ENCODE measurements at regions not wholly inside any gene's neighbourhood (a gene's known extent, or its start where the extent isn't known, plus 50 kb on each side); places are given as distances from the start of the nearest gene placed in this dataset.
A peak's percentile ranks its signal among the peaks of the same experiment; 100 is the strongest.
"Not testable (repeated sequence)": the region's sequence is repeated elsewhere in the genome, so short reads cannot be mapped to it uniquely, and the experiment has no call there.

DNA sequence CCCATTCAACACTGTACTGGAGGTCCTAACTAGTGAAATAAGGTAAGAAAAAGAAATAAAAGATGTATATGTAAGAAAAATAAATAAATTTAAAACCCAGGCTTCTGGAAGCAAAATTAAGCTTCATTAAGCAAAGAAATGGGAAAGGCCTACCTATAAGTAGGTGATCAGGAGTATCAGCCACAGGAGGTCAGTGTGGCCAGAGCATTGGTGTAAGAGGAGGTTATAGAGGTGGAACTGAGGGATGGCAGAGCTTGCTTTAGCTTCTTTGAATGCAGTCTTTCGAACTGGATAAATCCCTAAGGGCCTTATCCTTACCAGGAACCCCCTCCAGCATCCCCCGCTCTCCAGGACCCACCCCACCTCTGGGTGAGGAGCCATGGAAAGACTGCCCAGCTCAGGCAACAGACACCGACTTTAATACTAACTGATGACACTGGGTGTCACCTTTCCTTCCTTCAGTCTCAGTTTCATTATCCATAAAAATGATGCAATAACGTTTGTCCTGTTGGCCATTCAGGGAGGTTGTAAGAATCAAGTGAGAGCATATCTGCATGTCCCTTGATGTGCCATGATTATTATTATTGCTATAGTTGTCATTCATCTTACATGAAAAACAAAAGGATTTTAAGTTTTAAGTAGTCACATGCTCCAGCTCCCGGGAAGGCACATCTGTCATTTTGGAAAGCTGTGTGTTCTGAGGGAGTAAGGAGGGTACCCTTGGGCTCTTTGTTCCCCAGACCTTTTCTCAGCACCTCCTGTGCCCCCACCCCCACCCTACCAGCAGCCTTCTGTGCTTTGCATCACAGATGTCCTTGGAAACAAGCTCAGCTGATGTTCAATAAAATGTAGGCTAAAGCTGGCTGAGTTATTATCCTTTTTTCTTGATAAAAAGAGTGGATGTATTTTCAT is 50.8 kb upstream of the CTNNA1 start:
- DNase-seq: no peak

DNA sequence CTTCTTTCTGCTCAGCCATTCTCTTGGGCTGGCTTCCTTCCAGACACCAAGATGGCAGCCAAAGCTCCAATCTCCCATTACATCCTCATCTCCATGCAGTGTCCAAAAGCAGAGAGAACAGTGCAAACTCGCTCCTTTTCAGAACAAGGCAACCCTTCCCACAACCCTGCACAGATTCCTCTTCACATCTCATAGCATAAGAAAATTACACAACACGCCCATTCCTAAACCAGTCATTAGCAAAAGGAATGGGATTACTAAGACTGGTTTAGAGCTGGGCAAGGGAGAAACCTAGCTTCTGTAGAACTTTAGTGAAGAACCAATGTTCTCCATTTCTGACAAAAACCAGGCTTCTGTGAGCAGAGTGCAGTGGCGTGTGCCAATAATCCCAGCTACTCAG is 51.5 kb upstream of the CTNNA1 start:
- DNase-seq: no peak

DNA sequence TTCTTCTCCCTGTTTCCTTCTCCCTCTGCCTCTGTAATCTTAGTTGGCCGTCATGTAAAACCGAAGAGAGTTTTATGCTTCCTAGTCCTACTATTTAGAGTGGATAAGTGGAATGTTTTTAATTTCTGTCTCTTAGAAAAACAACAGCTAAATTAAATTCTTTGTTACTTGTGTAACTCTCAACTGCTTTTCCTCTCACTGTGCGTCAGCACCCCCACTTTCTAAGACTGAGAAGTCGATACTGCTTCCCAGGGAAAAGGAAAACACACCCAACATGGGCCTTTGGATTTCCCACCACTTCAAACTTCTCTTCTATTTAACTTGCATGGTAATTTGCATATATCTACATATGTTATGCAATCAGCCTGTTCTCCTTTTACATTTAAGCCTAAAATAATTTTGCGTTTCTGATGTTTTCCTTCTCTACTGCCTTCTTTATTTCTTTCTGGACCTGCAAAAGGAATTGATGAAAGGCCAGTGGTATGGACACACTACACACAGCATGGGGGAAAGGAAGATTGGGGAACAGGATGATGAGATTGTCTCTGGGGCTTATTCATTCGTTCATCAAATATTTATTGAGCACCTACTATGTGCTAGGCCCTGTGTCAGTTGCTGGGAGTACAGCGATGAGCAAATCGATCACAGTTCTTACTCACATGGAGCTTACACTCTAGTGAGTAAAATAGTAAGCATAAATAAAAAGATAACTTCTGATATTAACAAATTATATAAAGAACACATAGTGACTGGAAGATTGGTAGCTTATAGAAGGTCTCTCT is 52.5 kb upstream of the CTNNA1 start:
- DNase-seq: no peak

DNA sequence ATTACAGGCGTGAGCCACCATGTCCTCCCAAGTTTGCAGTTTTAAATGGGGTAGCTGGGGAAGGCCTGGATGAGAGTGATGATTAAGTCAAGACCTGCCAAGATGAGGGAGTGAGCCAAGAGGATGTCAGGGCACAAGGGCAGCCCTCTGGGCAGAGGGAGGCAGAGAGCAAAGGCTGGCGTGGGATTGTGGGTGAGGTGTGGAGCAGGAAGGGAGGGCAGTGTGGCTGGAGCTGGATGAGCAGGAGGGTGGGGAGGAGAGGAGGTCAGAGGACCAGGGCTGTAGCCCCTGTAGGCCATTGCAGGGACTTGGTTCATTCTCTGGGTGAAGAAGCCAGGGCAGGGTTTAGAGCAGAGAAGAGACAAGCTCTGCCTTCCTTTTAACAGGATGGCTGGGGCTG is 53.7 kb upstream of the CTNNA1 start:
- DNase-seq: no peak

DNA sequence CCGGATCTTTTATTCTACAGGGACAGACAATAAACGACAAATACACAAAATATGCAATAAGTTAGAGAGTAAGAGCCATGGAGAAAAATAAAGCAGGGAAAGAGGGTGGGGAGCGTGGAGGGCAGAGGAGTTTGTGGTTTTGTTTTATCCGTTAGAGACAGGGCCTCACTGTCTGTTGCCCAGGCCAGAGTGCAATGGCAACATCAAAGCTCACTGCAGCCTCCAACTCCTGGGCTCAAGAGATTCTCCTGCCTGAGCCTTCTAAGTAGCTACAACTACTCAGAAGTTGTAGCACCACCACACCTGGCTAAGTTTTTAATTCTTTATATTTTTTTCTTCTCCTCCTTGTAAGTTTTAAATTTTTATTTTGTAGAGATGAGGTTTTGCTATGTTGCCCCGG is 54.5 kb upstream of the CTNNA1 start:
- no peak for DNase-seq

DNA sequence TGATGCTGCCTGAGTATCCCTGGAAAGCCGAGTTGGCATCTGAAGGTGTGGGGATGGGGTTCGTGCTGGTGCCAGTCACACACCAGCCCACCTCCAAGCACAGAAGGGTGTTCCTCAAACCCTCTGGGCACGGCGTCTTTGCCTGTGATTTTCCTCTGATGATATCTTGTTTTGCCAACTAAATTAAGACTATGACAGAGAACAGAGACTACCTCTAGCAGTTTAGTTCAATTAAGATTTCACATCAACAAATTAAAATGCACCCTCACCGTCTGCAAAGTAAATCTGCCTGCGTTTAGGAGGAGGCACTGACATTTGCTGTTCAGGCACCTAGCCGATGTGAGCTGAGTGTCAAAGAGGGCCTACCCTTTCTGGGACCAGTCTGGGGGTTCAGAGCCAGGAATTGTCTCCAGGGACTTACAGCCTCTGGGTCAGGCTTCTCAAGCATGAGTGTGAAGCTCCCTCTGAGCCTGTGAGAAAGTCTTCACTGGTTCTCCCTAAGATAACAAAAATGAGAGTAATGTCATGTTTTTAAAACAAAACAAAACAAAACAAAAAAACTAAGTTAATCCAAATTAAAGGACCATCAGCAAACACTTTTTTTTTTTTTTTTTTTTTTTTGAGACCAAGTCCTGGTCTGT is 55.4 kb upstream of the CTNNA1 start:
- DNase-seq: no peak

DNA sequence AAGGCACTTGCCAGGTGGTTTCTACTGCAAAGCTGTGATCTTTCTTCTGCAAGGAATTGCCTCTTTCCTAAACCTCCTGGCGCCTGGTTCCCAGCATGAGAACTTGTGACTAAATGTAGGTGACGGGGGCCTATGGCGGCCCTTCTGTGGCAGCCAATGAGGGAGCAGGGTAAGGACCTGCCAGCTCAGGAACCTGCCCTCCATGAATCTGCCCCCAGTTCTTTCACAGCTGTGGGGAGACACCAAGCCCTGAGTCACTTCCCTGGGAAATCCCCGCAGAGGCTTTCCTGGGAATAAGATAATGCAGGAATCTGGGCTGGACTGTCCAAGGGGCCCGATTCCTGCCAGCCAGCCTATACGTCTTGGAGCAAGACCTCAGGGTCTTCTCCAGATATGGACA is 56.7 kb upstream of the CTNNA1 start:
- no peak for DNase-seq

DNA sequence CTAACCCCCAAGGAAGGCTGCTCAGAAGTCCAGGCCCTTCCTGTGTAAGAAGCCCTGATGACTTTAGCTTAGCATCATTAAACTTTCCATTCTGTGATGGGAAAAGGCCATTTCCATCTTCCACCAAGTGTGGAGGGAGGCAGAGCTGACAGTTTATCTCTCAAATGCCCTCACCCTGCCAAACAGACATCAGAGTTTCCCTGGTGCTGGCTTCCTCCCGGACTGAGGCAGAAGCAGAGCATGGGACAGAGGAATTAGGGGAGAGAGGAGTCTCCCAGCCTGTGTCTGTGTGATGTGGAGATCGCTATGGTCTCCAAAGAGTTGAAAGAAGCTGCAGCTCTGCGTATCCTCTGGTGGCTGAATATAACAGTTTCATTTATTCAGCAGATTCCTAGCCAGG is 57.4 kb upstream of the CTNNA1 start:
- no peak for DNase-seq

DNA sequence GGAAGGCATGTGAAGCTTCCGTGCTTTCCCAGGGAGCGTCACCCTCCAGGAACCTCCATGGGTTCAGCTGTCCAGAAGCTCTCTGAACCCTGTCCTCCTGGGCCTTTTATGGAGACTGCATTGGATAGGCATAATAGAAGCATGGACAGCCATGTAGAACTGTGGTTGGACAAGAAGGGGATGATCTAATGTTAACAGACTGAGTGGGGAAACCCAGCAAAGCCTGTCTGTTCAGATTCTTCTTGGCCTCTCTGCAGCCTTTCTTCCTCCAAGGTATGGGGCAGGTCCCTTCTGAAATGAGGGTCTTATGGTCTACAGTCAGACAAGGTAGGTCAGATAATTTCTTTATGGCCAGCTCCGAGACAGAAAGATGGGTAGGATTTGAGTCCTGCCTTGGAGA is 59.1 kb upstream of the CTNNA1 start:
- DNase-seq: no peak

DNA sequence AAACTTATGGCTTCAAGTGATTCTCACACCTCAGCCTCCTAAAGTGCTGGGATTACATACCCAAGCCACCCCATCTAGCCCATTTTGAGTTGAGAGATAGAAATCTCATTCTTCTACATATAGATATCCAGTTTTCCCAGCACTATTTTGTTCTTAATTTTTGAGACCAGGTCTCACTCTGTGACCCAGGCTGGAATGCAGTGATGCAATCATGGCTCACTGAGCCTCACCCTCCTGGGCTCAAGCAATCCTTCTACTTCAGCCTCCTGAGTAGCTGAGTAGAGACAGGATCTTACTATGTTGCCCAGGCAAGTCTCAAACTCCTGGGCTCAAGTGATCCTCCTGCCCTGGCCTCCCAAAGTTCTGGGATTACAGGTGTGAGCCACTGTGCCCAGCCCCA is 60.9 kb upstream of the CTNNA1 start:
- no peak for DNase-seq

DNA sequence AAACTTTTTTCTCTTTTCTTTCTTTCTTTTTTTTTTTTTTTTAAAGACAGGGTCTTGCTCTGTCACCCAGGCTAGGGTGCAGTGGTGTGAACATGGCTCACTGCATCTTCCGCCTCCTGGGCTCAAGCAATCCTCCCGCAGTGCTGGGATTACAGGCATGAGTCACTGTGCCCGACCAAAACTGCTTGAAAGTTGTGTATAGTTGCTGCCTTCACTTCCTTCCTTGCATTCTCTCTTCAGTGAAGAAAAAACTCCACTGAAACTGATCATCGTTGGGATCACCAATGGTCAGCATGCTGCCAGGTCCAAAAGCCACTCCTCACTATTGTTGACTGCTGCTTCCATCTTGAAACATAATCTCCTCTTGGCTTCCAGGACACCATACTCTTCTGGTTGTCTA is 66.6 kb upstream of the CTNNA1 start:
- no peak for DNase-seq

DNA sequence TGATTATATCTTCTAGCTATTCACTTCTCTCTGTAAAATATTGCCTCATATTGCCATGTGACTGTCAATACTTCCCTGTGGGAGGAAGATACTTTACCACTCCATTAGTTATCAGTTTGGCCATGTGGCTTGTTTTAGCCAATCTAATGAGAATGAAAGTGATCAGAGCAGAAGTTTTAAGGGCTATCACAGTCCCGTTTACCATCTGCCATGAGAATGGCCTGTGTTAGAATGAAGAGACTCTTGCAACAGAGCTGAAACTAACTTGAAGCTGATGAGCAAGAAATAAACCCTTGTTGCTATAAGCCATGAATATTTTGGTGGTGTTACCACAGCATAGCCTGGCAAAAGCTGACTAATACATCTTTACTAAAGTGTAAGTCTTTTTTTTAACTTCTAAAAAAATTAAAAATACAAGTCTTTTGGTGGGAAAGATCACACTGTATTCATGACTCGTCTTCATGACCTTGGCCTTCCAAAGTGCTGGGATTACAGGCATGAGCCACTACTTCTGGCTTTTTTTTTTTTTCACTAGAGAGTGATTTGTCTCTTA is 68.0 kb upstream of the CTNNA1 start:
- no peak for DNase-seq

DNA sequence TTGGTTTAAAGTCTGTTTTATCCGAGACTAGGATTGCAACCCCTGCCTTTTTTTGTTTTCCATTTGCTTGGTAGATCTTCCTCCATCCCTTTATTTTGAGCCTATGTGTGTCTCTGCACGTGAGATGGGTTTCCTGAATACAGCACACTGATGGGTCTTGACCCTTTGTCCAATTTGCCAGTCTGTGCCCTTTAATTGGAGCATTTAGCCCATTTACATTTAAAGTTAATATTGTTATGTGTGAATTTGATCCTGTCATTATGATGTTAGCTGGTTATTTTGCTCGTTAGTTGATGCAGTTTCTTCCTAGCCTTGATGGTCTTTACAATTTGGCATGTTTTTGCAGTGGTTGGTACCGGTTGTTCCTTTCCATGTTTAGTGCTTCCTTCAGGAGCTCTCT is 70.8 kb upstream of the CTNNA1 start:
- DNase-seq: not testable (repeated sequence)

DNA sequence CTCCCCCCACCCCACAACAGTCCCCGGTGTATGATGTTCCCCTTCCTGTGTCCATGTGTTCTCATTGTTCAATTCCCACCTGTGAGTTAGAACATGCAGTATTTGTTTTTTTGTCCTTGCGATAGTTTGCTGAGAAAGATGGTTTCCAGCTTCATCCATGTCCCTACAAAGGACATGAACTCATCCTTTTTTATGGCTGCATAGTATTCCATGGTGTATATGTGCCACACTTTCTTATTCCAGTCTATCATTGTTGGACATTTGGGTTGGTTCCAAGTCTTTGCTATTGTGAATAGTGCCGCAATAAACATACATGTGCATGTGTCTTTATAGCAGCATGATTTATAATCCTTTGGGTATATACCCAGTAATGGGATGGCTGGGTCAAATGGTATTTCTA is 74.4 kb upstream of the CTNNA1 start:
- not testable (repeated sequence) for DNase-seq

DNA sequence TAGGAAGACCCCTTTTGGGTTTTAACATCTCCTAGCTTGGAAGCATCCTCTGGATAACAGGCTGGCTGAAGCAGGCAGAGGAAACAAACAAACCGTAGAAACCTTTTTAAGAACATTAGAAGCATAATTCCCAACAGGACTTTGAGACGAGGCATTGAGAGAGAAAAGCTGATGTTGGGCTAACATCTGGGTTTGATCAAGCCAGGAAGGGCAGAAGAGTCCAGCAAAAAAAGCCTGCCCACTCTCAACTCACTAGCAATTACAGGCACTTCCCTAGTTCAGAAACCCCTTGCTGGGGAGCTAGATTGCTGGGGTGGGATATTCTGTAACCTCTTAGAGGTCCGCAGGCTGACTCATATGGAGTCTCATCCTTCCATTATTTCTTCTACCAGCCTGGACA is 75.4 kb upstream of the CTNNA1 start:
- DNase-seq: no peak

DNA sequence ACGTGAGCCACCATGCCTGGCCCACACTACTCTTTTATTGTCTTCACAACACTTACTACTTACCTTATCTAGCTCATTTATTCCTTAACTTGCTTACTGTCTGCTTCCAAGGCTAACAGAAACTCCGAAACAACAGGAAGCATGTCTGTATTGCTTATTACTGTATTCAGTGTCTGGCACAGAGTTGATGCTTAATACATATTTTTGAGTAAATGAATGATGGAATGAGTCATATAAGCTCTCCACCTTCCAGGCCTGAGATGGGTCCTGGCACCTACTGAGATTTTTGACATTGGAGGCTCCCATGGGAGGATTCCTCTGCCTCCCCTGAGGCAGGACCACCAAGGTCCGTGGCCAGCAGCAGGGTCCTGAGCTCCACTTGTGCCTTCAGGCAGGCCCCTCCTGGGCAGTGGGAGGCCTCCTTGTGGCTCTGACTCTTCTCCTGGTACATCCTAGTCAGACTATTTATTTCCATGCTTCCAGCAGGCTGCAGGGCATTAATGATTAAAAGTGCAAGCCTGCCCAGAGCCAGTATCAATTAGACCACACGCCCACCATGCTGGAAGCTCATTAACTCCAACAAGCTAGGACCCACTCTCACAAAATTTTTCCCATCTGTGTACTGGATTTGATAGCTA is 76.5 kb upstream of the CTNNA1 start:
- no peak for DNase-seq

DNA sequence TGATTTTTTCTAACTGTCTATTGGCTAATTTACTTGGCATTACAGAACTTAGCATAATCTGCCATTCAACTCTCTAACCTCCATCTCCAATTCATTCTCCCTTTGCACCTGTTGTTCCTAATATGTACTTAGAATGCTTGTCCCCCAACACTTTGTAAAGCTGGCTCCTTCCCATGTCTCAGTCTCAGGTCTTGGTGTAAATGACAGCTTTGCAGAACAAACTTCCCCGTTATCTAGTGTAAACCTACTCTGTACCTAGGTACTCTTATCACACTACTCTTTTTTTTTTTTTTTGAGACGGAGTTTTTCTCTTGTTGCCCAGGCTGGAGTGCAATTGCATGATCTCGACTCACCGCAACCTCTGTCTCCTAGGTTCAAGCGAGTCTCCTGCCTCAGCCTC is 77.2 kb upstream of the CTNNA1 start:
- DNase-seq: no peak

DNA sequence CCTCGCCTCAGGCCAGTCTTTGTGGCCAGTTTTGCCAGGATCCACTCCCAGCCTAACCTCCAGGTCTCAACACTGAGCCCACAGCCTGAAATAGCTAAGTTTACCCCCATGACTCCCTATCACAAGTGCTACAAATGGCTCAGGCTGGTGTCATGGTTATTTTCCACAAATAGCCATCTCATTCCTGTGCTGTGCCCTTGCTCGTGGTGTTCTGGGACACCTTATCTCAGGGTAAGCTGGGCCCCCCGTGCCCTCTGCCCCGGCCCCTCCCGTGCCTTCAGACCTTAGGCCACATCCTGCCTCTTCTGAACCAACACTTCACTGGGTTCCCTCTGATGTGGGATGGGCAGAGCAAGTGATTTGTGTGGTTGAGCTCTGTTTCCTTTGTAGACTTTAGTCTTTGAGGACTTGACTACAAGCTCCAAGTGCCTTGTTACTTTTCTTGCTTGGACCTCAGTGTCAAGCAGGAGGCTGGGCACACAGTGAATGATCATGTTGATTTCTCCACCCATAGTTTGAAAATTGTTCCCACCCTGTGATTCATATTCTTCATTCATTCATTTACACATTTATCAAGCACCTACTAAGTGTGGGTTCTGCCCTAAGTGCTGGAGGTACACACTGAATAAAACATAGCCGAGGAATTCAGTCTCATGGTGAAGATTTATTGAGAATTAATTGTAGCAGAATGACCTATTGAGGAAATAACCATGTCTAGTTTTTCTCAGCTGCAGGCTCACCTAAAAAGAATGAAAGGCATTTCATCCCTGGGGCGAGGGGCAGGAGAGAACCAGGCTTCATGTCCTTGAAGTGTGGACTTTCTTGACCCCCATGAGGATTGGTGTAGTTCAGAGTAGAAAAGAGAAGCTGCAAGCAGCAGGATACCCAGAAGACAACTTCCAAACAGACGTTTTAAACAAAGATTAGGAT is 84.5 kb upstream of the CTNNA1 start:
- DNase-seq: peak in 2 of 5 donors; percentile 16 to 56

DNA sequence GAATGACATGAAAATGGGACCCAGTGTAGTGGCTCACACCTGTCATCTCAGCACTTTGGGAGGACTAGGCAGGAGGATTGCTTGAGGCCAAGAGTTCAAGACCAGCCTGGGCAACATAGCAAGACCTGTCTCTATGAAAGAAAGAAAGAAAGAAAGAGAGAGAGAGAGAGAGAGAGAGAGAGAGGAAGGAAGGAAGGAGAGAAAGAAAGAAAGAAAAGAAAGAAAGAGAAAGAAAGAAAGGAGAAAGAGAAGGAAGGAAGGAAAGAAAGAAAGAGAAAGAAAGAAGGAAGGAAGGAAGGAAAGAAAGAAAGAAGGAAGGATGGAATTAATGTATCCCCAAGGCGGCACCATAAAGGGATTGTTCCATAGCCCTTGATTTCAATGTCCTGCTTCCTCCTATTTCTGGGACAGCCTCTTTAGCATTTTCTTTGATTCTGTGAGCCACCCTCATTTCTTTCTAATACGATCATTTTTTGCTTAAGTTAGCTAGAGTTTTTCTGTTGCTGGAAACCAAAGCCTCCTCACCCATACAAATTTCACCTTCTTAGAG is 85.4 kb upstream of the CTNNA1 start:
- DNase-seq: not testable (repeated sequence)

DNA sequence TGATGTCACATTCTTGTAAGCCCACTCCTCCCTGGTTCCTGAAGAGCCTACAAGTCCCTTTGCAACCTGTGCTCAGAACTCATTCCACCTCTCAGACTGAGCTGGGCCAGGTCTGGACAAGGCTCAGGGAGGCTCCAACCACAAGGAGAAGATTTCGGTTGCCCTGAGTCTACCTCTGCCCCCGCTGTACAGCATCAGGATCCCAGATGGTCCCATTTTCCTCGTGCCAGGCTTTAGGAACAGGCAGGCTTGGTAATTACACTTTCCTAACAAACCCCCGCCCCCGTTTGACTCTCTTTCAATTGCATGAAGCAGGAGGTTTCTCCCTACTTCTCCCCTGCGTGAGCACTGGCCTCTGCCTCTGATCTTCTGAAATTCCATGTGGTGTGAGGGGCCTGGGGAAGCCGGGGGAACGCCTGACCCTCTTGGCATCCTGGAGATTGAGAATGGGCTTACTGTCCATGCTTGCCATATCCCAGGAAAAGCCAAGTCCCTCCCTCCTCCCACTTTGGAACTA is 86.9 kb upstream of the CTNNA1 start:
- DNase-seq: no peak

DNA sequence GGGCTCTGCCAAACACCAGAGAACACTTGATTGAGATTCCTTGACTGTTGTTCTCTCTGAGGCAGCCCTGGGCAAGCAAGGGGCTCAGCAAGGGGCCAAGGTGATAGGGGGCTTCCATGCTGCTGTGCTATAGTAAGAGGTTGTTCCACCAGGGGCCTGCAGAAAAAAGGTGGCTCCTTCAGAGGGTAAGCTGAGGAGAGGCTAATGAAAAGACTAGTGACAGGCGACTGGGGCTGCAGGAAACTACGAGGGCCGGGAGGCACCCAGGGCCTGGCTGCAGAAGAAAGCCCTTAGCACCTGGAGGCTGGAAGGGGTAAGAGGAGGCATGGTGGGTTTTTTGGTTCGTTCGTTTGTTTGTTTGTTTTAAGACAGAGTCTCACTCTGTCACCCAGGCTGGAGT is 88.0 kb upstream of the CTNNA1 start:
- no peak for DNase-seq

All from T-helper 1 cell (primary cell).